ENCODE measurements at regions not wholly inside any gene's neighbourhood (a gene's known extent, or its start where the extent isn't known, plus 50 kb on each side); places are given as distances from the start of the nearest gene placed in this dataset.

DNA sequence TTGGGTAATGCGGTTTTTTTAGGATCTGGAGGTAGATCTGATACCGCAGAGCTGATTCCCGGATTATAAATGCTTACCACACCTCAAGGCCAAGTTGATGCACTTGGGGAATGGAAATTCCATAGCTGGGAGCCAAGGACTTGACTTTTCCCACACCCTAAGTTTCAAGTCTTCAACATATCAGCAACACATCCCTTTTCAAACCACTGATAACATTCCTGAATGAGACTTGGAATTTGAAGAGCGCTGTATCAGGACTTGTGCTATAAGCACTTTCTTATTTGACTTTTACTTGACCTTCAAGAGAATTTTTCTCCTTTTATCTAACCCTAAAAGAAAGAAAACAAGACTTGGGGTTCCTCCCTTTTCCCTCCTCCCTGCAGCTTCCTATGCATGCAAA lies 90.6 kb upstream of the NAA20 start (continued):
- TF ChIP-seq ZNF792 (tag by site-specific recombination; IDR thresholded peaks at IDR 0.05) = no peak
- TF ChIP-seq ZNF169 (tag by site-specific recombination; IDR thresholded peaks at IDR 0.05) = no peak
- TF ChIP-seq, protein P1, sequence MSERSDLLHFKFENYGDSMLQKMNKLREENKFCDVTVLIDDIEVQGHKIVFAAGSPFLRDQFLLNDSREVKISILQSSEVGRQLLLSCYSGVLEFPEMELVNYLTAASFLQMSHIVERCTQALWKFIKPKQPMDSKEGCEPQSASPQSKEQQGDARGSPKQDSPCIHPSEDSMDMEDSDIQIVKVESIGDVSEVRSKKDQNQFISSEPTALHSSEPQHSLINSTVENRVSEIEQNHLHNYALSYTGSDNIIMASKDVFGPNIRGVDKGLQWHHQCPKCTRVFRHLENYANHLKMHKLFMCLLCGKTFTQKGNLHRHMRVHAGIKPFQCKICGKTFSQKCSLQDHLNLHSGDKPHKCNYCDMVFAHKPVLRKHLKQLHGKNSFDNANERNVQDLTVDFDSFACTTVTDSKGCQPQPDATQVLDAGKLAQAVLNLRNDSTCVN (tag by site-specific recombination; optimal IDR thresholded peaks at IDR 0.05) = no peak
- no peak for TF ChIP-seq ZNF561 (tag by site-specific recombination; IDR thresholded peaks at IDR 0.05; ENCODE audit: borderline replicate concordance)
- TF ChIP-seq ZNF626 (tag by site-specific recombination; IDR thresholded peaks at IDR 0.05) = no peak
- TF ChIP-seq EGR2 (tag by site-specific recombination; IDR thresholded peaks at IDR 0.05; ENCODE audit: low read depth) = no peak
- TF ChIP-seq ZNF394 (tag by site-specific recombination; IDR thresholded peaks at IDR 0.05; ENCODE audit: borderline replicate concordance) = no peak
- TF ChIP-seq ZFHX2 (tag by site-specific recombination; conservative IDR thresholded peaks at IDR 0.05) = no peak
- TF ChIP-seq, protein P2, sequence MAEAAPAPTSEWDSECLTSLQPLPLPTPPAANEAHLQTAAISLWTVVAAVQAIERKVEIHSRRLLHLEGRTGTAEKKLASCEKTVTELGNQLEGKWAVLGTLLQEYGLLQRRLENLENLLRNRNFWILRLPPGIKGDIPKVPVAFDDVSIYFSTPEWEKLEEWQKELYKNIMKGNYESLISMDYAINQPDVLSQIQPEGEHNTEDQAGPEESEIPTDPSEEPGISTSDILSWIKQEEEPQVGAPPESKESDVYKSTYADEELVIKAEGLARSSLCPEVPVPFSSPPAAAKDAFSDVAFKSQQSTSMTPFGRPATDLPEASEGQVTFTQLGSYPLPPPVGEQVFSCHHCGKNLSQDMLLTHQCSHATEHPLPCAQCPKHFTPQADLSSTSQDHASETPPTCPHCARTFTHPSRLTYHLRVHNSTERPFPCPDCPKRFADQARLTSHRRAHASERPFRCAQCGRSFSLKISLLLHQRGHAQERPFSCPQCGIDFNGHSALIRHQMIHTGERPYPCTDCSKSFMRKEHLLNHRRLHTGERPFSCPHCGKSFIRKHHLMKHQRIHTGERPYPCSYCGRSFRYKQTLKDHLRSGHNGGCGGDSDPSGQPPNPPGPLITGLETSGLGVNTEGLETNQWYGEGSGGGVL (tag by site-specific recombination; IDR thresholded peaks at IDR 0.05) = no peak

DNA sequence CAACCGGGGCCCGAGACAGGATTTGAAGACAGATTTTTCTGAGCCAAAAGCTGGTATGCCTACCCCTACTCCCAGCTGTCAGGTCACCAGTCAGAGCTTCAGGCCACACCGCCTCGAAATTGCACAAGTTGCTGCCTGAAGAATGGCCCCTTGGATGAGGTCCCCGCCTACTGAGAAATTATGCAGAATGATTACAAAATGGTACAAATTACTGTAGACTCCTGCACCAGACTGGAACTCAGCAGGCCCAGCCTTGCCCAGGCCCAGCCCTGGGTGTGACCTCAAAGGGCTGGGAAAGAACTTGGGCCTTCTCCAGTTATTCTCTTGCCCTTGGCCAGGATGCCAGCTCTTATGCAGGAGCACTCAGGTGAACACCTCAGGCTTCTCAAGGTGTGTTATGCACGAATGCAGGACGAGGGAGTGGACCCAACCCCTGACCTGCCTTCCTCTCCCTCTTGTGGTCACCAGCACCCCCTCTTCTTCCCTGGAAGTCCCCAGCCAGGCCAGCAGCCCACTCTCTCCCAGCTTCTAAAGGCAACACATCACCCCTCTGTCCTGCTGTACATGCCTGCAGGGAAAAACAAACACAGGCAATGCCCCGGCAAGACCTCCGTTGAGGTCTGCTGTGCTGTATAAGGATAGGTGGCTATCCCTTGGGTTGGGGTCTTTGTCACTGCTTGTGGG lies 88.7 kb upstream of the NAA20 start:
- H3K9me3 ChIP-seq (ENCODE audit: control insufficient read depth, insufficient read depth, low read depth, low read length) = no peaks in the 10 kb centered on the region
- no peaks in the 10 kb centered on the region for H3K36me3 ChIP-seq (ENCODE audit: control insufficient read depth in 2 of 2, insufficient read depth in 1 of 2, low read length in 2 of 2)
- ChIA-PET CTCF (no interaction called here), POLR2A (interaction anchor here (0.8 kb wide), 1 partner anchor 16 kb away, joined by 3 read pairs; no protein-coding TSS in a partner anchor)
- H3K4me3 ChIP-seq (ENCODE audit: low read depth, low read length) = no peak overlapping the region
- no peaks in the 10 kb centered on the region for H3K4me1 ChIP-seq (ENCODE audit: control insufficient read depth, insufficient read depth, low read length)
- no peak overlapping the region for H3K27ac ChIP-seq (ENCODE audit: extremely low read depth, low read depth, low read length)
- TF ChIP-seq, protein P3, sequence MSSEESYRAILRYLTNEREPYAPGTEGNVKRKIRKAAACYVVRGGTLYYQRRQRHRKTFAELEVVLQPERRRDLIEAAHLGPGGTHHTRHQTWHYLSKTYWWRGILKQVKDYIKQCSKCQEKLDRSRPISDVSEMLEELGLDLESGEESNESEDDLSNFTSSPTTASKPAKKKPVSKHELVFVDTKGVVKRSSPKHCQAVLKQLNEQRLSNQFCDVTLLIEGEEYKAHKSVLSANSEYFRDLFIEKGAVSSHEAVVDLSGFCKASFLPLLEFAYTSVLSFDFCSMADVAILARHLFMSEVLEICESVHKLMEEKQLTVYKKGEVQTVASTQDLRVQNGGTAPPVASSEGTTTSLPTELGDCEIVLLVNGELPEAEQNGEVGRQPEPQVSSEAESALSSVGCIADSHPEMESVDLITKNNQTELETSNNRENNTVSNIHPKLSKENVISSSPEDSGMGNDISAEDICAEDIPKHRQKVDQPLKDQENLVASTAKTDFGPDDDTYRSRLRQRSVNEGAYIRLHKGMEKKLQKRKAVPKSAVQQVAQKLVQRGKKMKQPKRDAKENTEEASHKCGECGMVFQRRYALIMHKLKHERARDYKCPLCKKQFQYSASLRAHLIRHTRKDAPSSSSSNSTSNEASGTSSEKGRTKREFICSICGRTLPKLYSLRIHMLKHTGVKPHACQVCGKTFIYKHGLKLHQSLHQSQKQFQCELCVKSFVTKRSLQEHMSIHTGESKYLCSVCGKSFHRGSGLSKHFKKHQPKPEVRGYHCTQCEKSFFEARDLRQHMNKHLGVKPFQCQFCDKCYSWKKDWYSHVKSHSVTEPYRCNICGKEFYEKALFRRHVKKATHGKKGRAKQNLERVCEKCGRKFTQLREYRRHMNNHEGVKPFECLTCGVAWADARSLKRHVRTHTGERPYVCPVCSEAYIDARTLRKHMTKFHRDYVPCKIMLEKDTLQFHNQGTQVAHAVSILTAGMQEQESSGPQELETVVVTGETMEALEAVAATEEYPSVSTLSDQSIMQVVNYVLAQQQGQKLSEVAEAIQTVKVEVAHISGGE (tag by site-specific recombination; conservative IDR thresholded peaks at IDR 0.05; ENCODE audit: low read depth) = no peak
- TF ChIP-seq ZFP69B (tag by site-specific recombination; IDR thresholded peaks at IDR 0.05) (no peak), ZNF514 (tag by site-specific recombination; IDR thresholded peaks at IDR 0.05) (no peak), GLIS1 (tag by site-specific recombination; IDR thresholded peaks at IDR 0.05) (no peak), ZNF701 (tag by site-specific recombination; IDR thresholded peaks at IDR 0.05) (no peak), ZNF560 (tag by site-specific recombination; IDR thresholded peaks at IDR 0.05; ENCODE audit: borderline replicate concordance) (no peak), ZNF707 (tag by site-specific recombination; IDR thresholded peaks at IDR 0.05) (no peak), ZNF654 (tag by site-specific recombination; IDR thresholded peaks at IDR 0.05; ENCODE audit: low read depth) (no peak), ZNF223 (tag by site-specific recombination; IDR thresholded peaks at IDR 0.05) (no peak), ZFP37 (tag by site-specific recombination; IDR thresholded peaks at IDR 0.05) (no peak), ZNF433 (tag by site-specific recombination; IDR thresholded peaks at IDR 0.05; ENCODE audit: low read depth) (no peak)
- TF ChIP-seq, protein P4, sequence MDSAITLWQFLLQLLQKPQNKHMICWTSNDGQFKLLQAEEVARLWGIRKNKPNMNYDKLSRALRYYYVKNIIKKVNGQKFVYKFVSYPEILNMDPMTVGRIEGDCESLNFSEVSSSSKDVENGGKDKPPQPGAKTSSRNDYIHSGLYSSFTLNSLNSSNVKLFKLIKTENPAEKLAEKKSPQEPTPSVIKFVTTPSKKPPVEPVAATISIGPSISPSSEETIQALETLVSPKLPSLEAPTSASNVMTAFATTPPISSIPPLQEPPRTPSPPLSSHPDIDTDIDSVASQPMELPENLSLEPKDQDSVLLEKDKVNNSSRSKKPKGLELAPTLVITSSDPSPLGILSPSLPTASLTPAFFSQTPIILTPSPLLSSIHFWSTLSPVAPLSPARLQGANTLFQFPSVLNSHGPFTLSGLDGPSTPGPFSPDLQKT (IDR thresholded peaks at IDR 0.05; ENCODE audit: borderline replicate concordance, low read depth, low read length) = no peak
- TF ChIP-seq, protein P5, sequence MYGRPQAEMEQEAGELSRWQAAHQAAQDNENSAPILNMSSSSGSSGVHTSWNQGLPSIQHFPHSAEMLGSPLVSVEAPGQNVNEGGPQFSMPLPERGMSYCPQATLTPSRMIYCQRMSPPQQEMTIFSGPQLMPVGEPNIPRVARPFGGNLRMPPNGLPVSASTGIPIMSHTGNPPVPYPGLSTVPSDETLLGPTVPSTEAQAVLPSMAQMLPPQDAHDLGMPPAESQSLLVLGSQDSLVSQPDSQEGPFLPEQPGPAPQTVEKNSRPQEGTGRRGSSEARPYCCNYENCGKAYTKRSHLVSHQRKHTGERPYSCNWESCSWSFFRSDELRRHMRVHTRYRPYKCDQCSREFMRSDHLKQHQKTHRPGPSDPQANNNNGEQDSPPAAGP (tag by site-specific recombination; IDR thresholded peaks at IDR 0.05) = no peak

Data from HEK293 (cell line).